ENCODE measurements at regions not wholly inside any gene's neighbourhood (a gene's known extent, or its start where the extent isn't known, plus 50 kb on each side); places are given as distances from the start of the nearest gene placed in this dataset.

GRCh38 chr7:33745934-33746333 lies 159.4 kb upstream of the BMPER start:
- DNase-seq = no peak
- no peaks in the 10 kb centered on the region for H3K27me3 ChIP-seq
- TF ChIP-seq POLR2A (IDR thresholded peaks at IDR 0.05) = no peak
- TF ChIP-seq CTCF (IDR thresholded peaks at IDR 0.05) = no peak
- WGBS, 2 donors = 55 to 72% methylated on average over 3 of the region's 3 CpGs
- H3K27ac ChIP-seq = no peak overlapping the region
- H3K9me3 ChIP-seq = no peaks in the 10 kb centered on the region
- H3K4me3 ChIP-seq = no peak overlapping the region
- intact Hi-C loops (cut with DNase I) = no loop called here
- H3K36me3 ChIP-seq = no peaks in the 10 kb centered on the region
- peaks cover 0 to 8% (median 0%) of the 10 kb centered on the region in 3 donors for H3K4me1 ChIP-seq

- Histone ChIP-seq H3K4me1 (no peaks in the 10 kb centered on the region), H3K36me3 (no peaks in the 10 kb centered on the region), H3K4me3 (no peak overlapping the region), H3K9me3 (no peaks in the 10 kb centered on the region), H3K27ac (no peak overlapping the region), H3K27me3 (no peaks in the 10 kb centered on the region)
- intact Hi-C loops (cut with DNase I) = no loop called here
- DNase-seq = no peak
- TF ChIP-seq CTCF (IDR thresholded peaks at IDR 0.05) (no peak), POLR2A (IDR thresholded peaks at IDR 0.05) (no peak)
- WGBS, 2 donors = 51% methylated on average over 6 of the region's 7 CpGs; no CpG with 5 or more reads in 1 of the 2 donors
Measured at GRCh38 chr7:33748793-33749192, 156.5 kb upstream of the BMPER start.

GRCh38 chr7:33750177-33750576 lies 155.2 kb upstream of the BMPER start:
- H3K4me3 ChIP-seq = no peak overlapping the region
- H3K36me3 ChIP-seq = no peaks in the 10 kb centered on the region
- no peak for TF ChIP-seq POLR2A (IDR thresholded peaks at IDR 0.05)
- TF ChIP-seq CTCF (IDR thresholded peaks at IDR 0.05) = no peak
- H3K4me1 ChIP-seq = no peaks in the 10 kb centered on the region
- no peaks in the 10 kb centered on the region for H3K27me3 ChIP-seq
- WGBS, 2 donors = 80% methylated on average over 1 of the region's 1 CpG; no CpG with 5 or more reads in 1 of the 2 donors
- H3K9me3 ChIP-seq = no peaks in the 10 kb centered on the region
- intact Hi-C loops (cut with DNase I) = no loop called here
- no peak for DNase-seq
- no peak overlapping the region for H3K27ac ChIP-seq

GRCh38 chr7:33751443-33751842 lies 153.9 kb upstream of the BMPER start:
- no peaks in the 10 kb centered on the region for H3K9me3 ChIP-seq
- intact Hi-C loops (cut with DNase I) = no loop called here
- no peaks in the 10 kb centered on the region for H3K36me3 ChIP-seq
- no peaks in the 10 kb centered on the region for H3K27me3 ChIP-seq
- no peak overlapping the region for H3K4me3 ChIP-seq
- DNase-seq = no peak
- no peak overlapping the region for H3K27ac ChIP-seq
- H3K4me1 ChIP-seq = no peaks in the 10 kb centered on the region
- WGBS, 2 donors = 67 to 78% methylated on average over 1 of the region's 1 CpG
- TF ChIP-seq POLR2A (IDR thresholded peaks at IDR 0.05) (no peak), CTCF (IDR thresholded peaks at IDR 0.05) (no peak)

GRCh38 chr7:33753881-33754525 lies 151.3 kb upstream of the BMPER start:
- H3K36me3 ChIP-seq = no peaks in the 10 kb centered on the region
- H3K4me3 ChIP-seq = no peak overlapping the region
- H3K27ac ChIP-seq = no peak overlapping the region
- intact Hi-C loops (cut with DNase I) = no loop called here
- no peak for DNase-seq
- WGBS, 2 donors = 51 to 70% methylated on average over 6 of the region's 6 CpGs
- TF ChIP-seq POLR2A (IDR thresholded peaks at IDR 0.05) (no peak), CTCF (IDR thresholded peaks at IDR 0.05) (no peak)
- H3K9me3 ChIP-seq = no peaks in the 10 kb centered on the region
- H3K4me1 ChIP-seq = peaks cover 0 to 3% (median 0%) of the 10 kb centered on the region in 3 donors
- no peaks in the 10 kb centered on the region for H3K27me3 ChIP-seq

Data from esophagus squamous epithelium (tissue), 5 donors.